Activated naive CD8-positive, alpha-beta T cell treated with anti-CD3 and anti-CD28 coated beads for 36 hours (primary cell): ENCODE measurements at regions not wholly inside any gene's neighbourhood (a gene's known extent, or its start where the extent isn't known, plus 50 kb on each side); places are given as distances from the start of the nearest gene placed in this dataset.

Experiments used
- DNase-seq: peaks from one replicate; pipeline ENCODE4 v3.0.0; 2021
- H3K27ac Mint-ChIP-seq: one replicate; pipeline ENCODE4 v1.8.0; 2022; ENCODE audit warnings: mild to moderate bottlenecking, moderate library complexity, mixed read lengths
- H3K27me3 Mint-ChIP-seq: one replicate; pipeline ENCODE4 v1.8.0; 2022; ENCODE audit warnings: mild to moderate bottlenecking, mixed read lengths
- H3K36me3 Mint-ChIP-seq: one replicate; pipeline ENCODE4 v1.8.0; 2021; ENCODE audit warnings: mild to moderate bottlenecking, mixed read lengths
- H3K4me1 Mint-ChIP-seq: one replicate; pipeline ENCODE4 v1.8.0; 2021; ENCODE audit warnings: mixed read lengths
- H3K4me3 Mint-ChIP-seq: one replicate; pipeline ENCODE4 v1.8.0; 2022; ENCODE audit warnings: mild to moderate bottlenecking, moderate library complexity, mixed read lengths
- H3K9me3 Mint-ChIP-seq: one replicate; pipeline ENCODE4 v1.8.0; 2022; ENCODE audit warnings: mixed read lengths

DNA sequence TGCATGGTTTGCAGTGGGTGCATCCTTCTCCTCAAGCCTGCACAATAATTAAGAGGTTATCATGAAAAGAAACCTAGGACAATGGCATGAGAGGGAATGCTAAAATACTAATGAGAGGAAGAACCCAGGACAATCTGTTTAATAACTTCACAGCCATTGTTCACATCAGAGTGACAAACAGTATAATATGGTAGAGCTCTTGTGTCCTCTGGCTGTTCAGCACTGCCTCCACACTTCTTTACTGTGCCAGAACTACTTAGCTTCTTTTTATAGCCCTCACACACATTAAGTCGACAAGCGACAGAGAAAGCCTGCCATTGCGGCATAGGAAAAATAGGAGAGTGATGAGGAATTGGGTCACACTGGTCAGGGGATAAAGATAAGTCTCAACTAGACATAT is 65.0 kb upstream of the MEIS2 start:
- no peak for DNase-seq
- Mint-ChIP-seq H3K27me3 (peaks cover 12% of the 10 kb centered on the region), H3K9me3 (peaks cover 2% of the 10 kb centered on the region), H3K36me3 (no peaks in the 10 kb centered on the region), H3K4me1 (no peaks in the 10 kb centered on the region), H3K4me3 (no peak overlapping the region), H3K27ac (no peak overlapping the region)

DNA sequence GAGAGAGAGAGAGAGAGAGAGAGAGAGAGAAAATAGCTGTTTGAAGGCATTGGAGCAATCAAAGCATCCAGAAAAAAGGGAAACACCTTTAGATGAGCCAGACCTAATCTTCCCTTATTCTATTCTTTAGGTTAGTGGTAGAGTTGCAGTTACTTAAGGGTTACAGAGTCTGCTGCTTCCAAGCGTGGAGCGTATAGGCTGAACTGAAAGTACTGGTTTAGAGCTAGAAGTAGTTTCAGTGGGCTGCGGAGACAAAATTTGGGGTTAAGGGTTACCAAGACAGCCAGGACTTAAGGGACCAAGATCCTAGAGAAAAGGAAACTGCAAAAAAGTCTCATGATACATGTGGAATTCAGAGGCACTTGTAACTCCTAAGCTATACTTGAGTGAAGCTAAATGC is 66.1 kb upstream of the MEIS2 start:
- Mint-ChIP-seq H3K4me3 (no peak overlapping the region), H3K9me3 (peaks cover 2% of the 10 kb centered on the region), H3K27me3 (peaks cover 12% of the 10 kb centered on the region), H3K36me3 (no peaks in the 10 kb centered on the region), H3K4me1 (no peaks in the 10 kb centered on the region), H3K27ac (no peak overlapping the region)
- DNase-seq: no peak

DNA sequence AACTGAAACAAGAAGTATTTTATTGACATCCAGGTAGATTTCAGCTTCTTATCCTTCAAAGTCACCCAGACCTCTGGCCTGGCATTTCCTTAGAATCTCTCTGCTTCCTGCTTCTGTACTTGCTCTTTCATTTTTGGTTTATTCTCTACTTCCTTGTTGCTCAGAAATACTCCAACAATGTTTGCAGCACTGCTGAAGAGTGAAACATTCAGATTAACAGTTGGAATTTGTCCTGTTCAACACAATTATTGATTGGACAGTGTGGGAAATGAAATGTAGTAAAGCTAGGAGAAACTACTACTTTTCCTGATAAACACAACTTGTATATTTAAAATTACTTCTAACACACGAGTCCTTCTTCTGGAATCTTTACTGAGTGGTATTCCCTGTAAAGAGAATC is 81.0 kb upstream of the MEIS2 start:
- no peak overlapping the region for H3K4me3 Mint-ChIP-seq
- no peak for DNase-seq

DNA sequence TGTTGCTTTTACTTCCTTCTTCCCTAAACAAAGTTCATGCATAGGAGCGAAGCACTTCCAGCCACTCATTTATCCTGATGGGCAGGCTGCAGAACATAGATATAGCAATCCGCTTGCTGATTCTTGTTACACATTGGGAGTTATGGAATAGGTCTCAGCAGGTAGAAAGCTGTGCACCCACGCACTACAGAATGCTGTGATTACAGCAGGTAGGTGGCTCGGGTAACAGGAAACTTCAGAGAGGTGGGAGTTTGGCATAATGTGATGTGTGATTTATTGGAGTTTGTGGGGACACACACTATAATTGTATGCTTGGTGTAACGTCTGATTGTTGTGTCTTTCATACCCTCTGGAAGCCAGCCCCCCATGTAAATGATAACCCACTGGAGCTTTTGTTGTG is 99.2 kb upstream of the MEIS2 start:
- H3K27ac Mint-ChIP-seq: no peak overlapping the region
- no peaks in the 10 kb centered on the region for H3K9me3 Mint-ChIP-seq
- no peak overlapping the region for H3K4me3 Mint-ChIP-seq
- H3K36me3 Mint-ChIP-seq: no peaks in the 10 kb centered on the region
- DNase-seq: no peak
- H3K4me1 Mint-ChIP-seq: no peaks in the 10 kb centered on the region
- H3K27me3 Mint-ChIP-seq: no peaks in the 10 kb centered on the region

More for the DNA sequence above, 81.0 kb upstream of the MEIS2 start:
- H3K9me3 Mint-ChIP-seq: peaks cover 8% of the 10 kb centered on the region
- H3K27ac Mint-ChIP-seq: no peak overlapping the region
- no peaks in the 10 kb centered on the region for H3K4me1 Mint-ChIP-seq
- no peaks in the 10 kb centered on the region for H3K36me3 Mint-ChIP-seq
- no peaks in the 10 kb centered on the region for H3K27me3 Mint-ChIP-seq

DNA sequence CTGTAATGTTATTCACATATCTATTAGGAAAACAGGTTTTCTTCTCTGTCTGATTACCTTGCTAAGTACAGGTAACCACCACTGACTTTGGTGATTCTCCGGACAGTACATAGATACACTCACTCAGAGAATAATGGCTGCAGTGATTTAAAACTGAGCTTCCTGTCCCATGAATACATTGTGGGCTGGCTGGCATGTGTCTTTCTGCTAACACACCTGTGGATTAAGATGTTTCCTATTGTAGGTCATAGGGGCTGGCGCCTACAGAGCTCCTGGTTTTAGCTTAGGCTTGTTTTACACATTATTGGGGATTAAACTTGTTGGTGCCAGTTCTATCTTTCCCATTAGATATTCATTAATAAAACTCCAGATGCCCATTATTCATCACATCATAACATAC is 102.7 kb upstream of the MEIS2 start:
- no peaks in the 10 kb centered on the region for H3K27me3 Mint-ChIP-seq
- no peak for DNase-seq
- H3K27ac Mint-ChIP-seq: no peak overlapping the region
- no peaks in the 10 kb centered on the region for H3K9me3 Mint-ChIP-seq
- no peaks in the 10 kb centered on the region for H3K4me1 Mint-ChIP-seq
- H3K4me3 Mint-ChIP-seq: no peak overlapping the region
- no peaks in the 10 kb centered on the region for H3K36me3 Mint-ChIP-seq

DNA sequence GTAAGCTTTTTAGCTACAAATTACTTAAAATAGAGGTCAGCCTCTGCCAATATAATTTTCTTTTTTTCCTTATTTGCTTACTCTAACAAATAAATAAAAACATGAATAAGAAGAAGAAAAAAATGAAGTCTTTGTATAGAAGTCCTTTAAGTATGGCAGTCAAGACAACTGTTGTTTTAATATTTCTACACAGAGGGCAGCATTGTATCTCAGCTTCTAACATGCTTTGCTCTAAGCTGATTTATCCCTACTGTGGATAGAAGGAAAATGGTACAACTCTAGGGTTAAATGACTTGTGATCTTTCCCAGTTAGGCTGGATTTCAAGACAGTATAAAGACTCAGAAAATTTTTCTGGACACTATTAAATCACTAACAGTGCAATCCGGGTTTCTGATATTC is 104.3 kb upstream of the MEIS2 start:
- H3K27ac Mint-ChIP-seq: no peak overlapping the region
- no peaks in the 10 kb centered on the region for H3K27me3 Mint-ChIP-seq
- H3K4me1 Mint-ChIP-seq: no peaks in the 10 kb centered on the region
- no peak overlapping the region for H3K4me3 Mint-ChIP-seq
- H3K9me3 Mint-ChIP-seq: no peaks in the 10 kb centered on the region
- H3K36me3 Mint-ChIP-seq: no peaks in the 10 kb centered on the region
- no peak for DNase-seq

DNA sequence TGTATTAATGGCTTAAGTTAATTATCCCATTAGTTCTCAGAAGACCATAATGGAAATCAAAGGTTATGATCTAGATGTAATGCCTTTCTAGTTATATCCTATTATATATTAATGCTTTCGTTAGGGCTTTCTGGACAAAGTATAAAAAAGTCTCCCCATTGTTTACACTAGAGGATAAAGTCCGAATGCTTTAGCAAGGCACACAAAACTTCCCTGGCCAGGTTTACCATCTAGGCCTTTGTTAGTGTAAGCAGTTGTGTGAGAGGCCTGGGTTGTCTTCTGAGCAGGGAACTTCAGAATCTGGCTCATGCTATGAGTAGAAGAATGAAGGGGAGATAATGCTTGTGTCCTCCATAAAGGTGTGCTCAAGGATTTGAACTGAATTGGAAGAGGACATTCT is 106.3 kb upstream of the MEIS2 start:
- no peak for DNase-seq
- H3K27ac Mint-ChIP-seq: no peak overlapping the region

DNA sequence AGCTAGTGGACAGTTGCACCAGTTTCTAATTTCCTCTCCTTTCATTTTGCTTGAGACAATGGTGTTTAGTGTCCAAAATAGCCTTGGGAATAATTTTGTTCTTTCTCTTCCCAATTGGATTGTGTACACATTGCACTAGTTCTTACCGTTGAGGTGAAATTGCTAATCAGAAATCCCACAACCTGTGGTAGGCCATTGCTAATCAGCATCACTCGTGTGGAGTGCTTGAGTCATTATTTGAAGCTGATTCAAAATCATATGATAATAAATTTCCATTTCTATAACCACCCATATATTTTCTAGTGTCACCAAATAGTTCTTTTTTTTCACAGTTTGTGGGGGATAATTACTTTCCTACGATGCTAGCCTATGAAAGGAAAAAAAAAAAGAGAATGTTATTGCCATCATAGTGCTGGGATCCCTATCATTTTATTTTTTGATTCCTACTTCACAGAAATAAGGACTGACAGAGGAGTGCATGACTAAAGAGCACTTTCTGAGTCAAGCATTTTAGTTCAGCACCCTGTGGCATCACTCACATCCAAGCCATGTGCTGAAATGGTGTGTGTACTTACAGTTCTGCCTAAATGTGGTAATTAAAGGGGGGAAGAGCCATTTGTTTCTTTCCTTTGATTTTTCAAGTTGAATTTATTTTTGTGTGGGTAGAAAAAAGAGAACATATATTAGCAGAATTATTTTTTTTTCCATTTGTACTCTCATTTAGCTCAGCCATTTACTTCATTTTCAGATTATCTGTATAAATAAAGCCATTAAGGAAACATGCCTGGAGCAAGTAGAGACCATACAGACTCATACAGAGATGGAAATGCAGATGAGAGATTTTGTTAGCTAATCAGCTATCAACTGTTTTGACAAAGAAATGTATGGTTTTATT is 108.0 kb upstream of the MEIS2 start:
- H3K4me3 Mint-ChIP-seq: no peak overlapping the region
- H3K9me3 Mint-ChIP-seq: no peaks in the 10 kb centered on the region
- no peaks in the 10 kb centered on the region for H3K4me1 Mint-ChIP-seq
- no peak for DNase-seq
- no peak overlapping the region for H3K27ac Mint-ChIP-seq
- no peaks in the 10 kb centered on the region for H3K36me3 Mint-ChIP-seq
- peaks cover 4% of the 10 kb centered on the region for H3K27me3 Mint-ChIP-seq

More for the DNA sequence above, 106.3 kb upstream of the MEIS2 start:
- peaks cover 4% of the 10 kb centered on the region for H3K27me3 Mint-ChIP-seq
- no peaks in the 10 kb centered on the region for H3K9me3 Mint-ChIP-seq
- no peaks in the 10 kb centered on the region for H3K36me3 Mint-ChIP-seq
- H3K4me1 Mint-ChIP-seq: no peaks in the 10 kb centered on the region
- no peak overlapping the region for H3K4me3 Mint-ChIP-seq

DNA sequence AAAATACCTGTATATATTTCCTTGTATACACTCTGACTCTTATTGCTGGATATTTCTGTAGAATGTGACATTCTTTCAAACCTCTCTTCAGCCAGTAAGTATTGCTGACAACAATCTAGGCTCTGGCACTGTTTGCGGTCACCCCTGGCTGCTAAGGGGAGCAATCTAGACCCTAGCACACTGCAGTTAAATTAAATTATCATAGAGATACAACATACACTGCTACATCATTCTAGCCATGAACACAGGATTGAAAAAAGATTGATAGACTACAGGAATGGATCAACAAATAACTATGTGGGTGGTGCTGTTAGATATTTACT is 108.7 kb upstream of the MEIS2 start:
- Mint-ChIP-seq H3K9me3 (no peaks in the 10 kb centered on the region), H3K4me1 (no peaks in the 10 kb centered on the region), H3K36me3 (no peaks in the 10 kb centered on the region), H3K4me3 (no peak overlapping the region), H3K27me3 (peaks cover 4% of the 10 kb centered on the region), H3K27ac (no peak overlapping the region)
- DNase-seq: no peak

DNA sequence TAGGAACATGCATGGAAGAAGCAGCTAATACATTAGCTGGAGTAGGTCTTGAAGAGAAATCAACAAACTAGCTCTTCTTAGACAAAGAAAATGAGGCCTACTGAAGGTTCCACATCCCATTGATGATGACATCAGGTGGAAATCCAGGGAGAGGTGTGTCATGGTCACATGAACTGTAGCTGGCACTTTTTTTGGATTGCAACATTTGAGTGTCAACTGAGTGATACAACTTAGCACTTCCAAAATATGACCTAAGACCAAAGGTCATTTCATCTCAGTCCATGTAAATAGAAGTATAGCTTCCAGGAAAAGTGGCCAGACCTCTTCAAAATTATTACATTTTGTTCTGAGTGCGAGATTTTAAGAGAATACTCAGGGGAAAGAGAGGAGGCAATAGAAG is 117.2 kb upstream of the MEIS2 start:
- H3K4me1 Mint-ChIP-seq: no peaks in the 10 kb centered on the region
- no peak for DNase-seq
- H3K36me3 Mint-ChIP-seq: no peaks in the 10 kb centered on the region
- H3K4me3 Mint-ChIP-seq: no peak overlapping the region
- H3K27me3 Mint-ChIP-seq: no peaks in the 10 kb centered on the region
- H3K27ac Mint-ChIP-seq: no peak overlapping the region
- H3K9me3 Mint-ChIP-seq: peaks cover 9% of the 10 kb centered on the region

DNA sequence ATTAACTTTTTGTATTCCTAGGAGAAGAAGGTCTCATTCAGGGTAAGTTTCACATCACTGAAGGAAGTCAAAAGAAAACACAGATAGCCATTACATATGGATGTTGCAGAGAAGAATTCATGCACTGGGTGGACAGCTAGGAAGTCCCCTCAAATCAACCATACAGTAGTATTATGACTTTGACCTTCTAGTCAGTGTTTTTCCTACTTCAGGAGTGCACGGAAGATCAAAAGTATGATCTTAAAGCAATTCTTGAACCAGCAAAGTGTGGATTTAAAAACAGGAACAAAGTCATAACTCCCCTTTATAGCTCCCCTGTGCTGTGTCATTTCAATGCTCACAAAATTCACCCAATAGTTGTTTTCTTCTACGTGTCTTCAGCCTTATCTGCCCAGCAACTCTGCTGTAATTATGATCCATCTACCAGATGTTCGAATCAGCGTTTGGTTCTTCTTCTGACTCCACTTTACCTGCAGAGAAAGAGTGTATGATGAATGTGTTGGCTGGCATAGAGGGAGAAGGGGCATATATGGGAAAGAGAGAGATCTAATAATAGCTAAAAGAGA is 118.1 kb upstream of the MEIS2 start:
- H3K9me3 Mint-ChIP-seq: peaks cover 9% of the 10 kb centered on the region
- no peaks in the 10 kb centered on the region for H3K4me1 Mint-ChIP-seq
- H3K36me3 Mint-ChIP-seq: no peaks in the 10 kb centered on the region
- no peak overlapping the region for H3K4me3 Mint-ChIP-seq
- H3K27me3 Mint-ChIP-seq: no peaks in the 10 kb centered on the region
- no peak overlapping the region for H3K27ac Mint-ChIP-seq
- DNase-seq: no peak

DNA sequence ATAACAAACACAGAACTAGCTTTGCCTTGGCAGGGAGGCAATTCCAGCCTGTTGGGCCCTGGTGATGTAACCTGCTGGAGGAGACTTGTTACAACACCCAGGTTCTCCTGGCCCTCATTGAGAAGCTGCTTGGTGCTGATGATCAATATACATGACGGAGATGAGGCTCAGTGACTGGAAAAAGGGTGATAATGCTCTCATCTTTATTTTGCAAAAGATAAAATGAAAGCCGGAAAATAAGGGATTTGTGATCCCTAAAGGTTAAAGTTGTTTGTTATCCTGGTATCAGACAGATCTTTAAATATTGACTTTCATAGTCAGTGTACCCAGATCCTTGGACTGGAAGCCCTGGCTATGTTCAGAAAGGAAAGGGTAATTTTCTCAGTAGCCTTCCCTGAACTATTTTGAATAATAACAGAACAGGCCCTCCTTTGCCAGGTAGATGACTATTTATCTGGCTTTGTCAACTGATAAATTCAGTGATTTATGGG is 118.9 kb upstream of the MEIS2 start:
- Mint-ChIP-seq H3K4me1 (no peaks in the 10 kb centered on the region), H3K36me3 (no peaks in the 10 kb centered on the region), H3K27ac (no peak overlapping the region), H3K9me3 (peaks cover 9% of the 10 kb centered on the region), H3K4me3 (no peak overlapping the region), H3K27me3 (no peaks in the 10 kb centered on the region)
- DNase-seq: no peak

DNA sequence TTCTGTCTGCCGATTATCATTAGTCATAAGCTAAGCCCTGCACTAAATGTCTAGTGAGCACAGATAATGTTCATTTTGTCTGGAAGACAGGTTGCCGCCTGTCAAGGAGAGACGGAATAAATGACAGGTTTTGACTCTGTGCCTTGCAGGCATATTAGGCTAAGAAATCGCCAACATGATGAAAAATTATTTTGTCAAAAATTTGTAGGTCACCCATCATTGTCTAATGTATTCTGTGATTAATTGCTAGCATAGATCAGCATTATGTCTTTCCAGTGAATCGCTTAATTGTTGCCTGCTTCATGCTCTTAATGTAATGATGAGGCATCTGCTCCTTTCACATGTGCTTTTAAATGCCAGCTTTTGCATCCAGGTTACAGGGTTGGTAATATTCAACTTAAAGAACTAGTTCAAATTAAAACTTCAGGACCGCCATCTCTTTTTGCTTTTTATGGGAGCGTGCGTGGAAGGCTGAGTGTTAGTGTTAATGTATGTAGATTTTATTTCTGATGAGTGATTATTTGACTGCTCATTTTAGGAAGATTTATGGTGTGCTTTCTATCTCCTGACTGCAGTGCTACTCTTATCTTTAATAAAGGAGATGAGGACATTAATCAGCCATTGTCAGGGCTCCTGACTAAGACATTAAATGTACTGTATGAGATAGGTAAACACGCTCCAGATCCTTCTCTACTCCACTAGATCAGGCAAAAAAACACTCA is 120.8 kb upstream of the MEIS2 start:
- Mint-ChIP-seq H3K4me1 (no peaks in the 10 kb centered on the region), H3K36me3 (no peaks in the 10 kb centered on the region)

DNA sequence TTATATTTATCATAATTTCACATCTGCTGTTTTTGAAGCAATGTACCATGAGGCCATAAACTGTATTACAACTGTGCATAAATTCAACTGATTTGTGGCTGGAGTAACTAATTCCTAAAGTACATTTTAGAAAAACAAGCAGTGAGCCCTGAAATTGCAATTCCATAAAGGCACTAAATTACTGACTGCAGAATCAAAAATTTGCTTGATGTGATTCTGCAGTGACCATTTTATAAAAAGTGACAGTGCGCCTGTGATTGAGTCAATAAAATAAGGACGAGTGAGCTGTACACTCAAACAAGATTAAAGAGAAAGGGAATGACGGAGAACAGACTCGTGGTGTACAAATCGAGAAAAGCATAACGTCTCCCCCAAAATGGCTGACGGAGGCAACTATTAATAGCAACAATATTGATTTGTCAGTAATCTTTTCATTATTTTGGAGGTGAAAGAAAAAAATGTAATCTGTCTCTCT is 121.4 kb upstream of the MEIS2 start:
- Mint-ChIP-seq H3K9me3 (no peaks in the 10 kb centered on the region), H3K27ac (no peak overlapping the region), H3K27me3 (peaks cover 4% of the 10 kb centered on the region), H3K4me1 (no peaks in the 10 kb centered on the region), H3K36me3 (no peaks in the 10 kb centered on the region), H3K4me3 (no peak overlapping the region)
- DNase-seq: no peak

More for the DNA sequence above, 120.8 kb upstream of the MEIS2 start:
- H3K9me3 Mint-ChIP-seq: no peaks in the 10 kb centered on the region
- no peak overlapping the region for H3K4me3 Mint-ChIP-seq
- no peak overlapping the region for H3K27ac Mint-ChIP-seq
- DNase-seq: no peak
- peaks cover 4% of the 10 kb centered on the region for H3K27me3 Mint-ChIP-seq

DNA sequence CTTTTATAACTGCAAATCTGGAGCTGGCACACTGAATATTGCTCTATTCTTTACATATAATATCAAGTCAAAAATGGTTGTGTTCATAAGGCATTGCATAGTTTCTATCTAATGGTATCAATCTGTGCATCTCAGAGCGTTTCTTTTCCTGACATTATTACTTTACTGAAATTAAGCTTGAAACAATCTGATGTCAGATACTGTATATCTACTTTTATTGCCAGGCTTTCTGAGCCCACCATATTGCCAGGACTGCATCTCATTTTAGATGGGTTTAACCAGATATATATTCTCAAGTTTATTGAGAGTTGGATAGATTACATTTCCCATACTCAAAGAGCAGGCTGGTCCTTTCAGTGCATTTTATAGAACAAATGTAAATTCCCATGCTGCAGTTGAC is 122.7 kb upstream of the MEIS2 start:
- no peak overlapping the region for H3K27ac Mint-ChIP-seq
- H3K4me1 Mint-ChIP-seq: no peaks in the 10 kb centered on the region
- peaks cover 4% of the 10 kb centered on the region for H3K27me3 Mint-ChIP-seq
- no peak for DNase-seq
- H3K36me3 Mint-ChIP-seq: no peaks in the 10 kb centered on the region
- no peaks in the 10 kb centered on the region for H3K9me3 Mint-ChIP-seq
- no peak overlapping the region for H3K4me3 Mint-ChIP-seq
